HG03095 (cell line): ENCODE measurements at regions not wholly inside any gene's neighbourhood (a gene's known extent, or its start where the extent isn't known, plus 50 kb on each side); places are given as distances from the start of the nearest gene placed in this dataset.

Experiments used
- ATAC-seq: cut with Tn5 transposase; IDR thresholded peaks from one replicate; pipeline ENCODE4 v1.9.1; 2021; ENCODE audit warnings: moderate library complexity; ENCODE audit not compliant: unreplicated experiment

- no peak for ATAC-seq
These were observed 147.6 kb downstream of the BCOR start for GRCh38 chrX:39950018-39950688.

GRCh38 chrX:39952989-39953388, 144.8 kb downstream of the BCOR start:
- no peak for ATAC-seq

GRCh38 chrX:39953879-39954278, 143.9 kb downstream of the BCOR start:
- no peak for ATAC-seq

GRCh38 chrX:39954851-39955250, 142.9 kb downstream of the BCOR start:
- no peak for ATAC-seq

GRCh38 chrX:39955625-39956024, 142.1 kb downstream of the BCOR start:
- ATAC-seq: no peak

- ATAC-seq: no peak
These were observed 140.9 kb downstream of the BCOR start for GRCh38 chrX:39956803-39957394.

- ATAC-seq: no peak
These were observed 139.8 kb downstream of the BCOR start for GRCh38 chrX:39957816-39958566.

- ATAC-seq: no peak
These were observed 138.9 kb downstream of the BCOR start for GRCh38 chrX:39958850-39959249.

- ATAC-seq: no peak
These were observed 137.5 kb downstream of the BCOR start for GRCh38 chrX:39960219-39960618.

- ATAC-seq: no peak
These were observed 136.3 kb downstream of the BCOR start for GRCh38 chrX:39961441-39961840.

- no peak for ATAC-seq
These were observed 132.6 kb downstream of the BCOR start for GRCh38 chrX:39965051-39965573.

GRCh38 chrX:39966176-39966575, 131.6 kb downstream of the BCOR start:
- ATAC-seq: no peak

GRCh38 chrX:39967348-39967747, 130.4 kb downstream of the BCOR start:
- ATAC-seq: no peak

- no peak for ATAC-seq
These were observed 128.5 kb downstream of the BCOR start for GRCh38 chrX:39969099-39969818.

- ATAC-seq: no peak
These were observed 127.8 kb downstream of the BCOR start for GRCh38 chrX:39969819-39970504.

- ATAC-seq: no peak
These were observed 126.0 kb downstream of the BCOR start for GRCh38 chrX:39971760-39972159.

- no peak for ATAC-seq
These were observed 125.4 kb downstream of the BCOR start for GRCh38 chrX:39972340-39972739.

GRCh38 chrX:39973810-39974209, 123.9 kb downstream of the BCOR start:
- no peak for ATAC-seq

- ATAC-seq: no peak
These were observed 123.5 kb downstream of the BCOR start for GRCh38 chrX:39974270-39974669.

GRCh38 chrX:39975101-39975925, 122.4 kb downstream of the BCOR start:
- no peak for ATAC-seq
